Skeletal muscle cell (primary cell): ENCODE measurements at regions not wholly inside any gene's neighbourhood (a gene's known extent, or its start where the extent isn't known, plus 50 kb on each side); places are given as distances from the start of the nearest gene placed in this dataset.
A peak's percentile ranks its signal among the peaks of the same experiment; 100 is the strongest.

Experiments
- DNase-seq: peaks from one replicate; pipeline ENCODE4 v3.0.0-alpha.2; 2010; ENCODE audit warnings: low read depth
- H3K4me3 ChIP-seq: 2 replicates; pipeline ENCODE4 v1.5.1; 2011; ENCODE audit warnings: low read depth, mild to moderate bottlenecking, control low read depth, low read length, moderate library complexity

GRCh38 chr6:109315341-109316110 is 66.7 kb downstream of the CD164 start:
- no peak overlapping the region for H3K4me3 ChIP-seq
- no peak for DNase-seq

GRCh38 chr6:109314313-109314712 is 68.0 kb downstream of the CD164 start:
- DNase-seq: no peak

GRCh38 chr6:109313139-109313538 is 69.1 kb downstream of the CD164 start:
- no peak for DNase-seq
- no peak overlapping the region for H3K4me3 ChIP-seq

More at GRCh38 chr6:109314313-109314712, 68.0 kb downstream of the CD164 start:
- H3K4me3 ChIP-seq: no peak overlapping the region

- H3K4me3 ChIP-seq: no peak overlapping the region
- DNase-seq: no peak
Observed at GRCh38 chr6:109311471-109311870, 70.8 kb downstream of the CD164 start.

GRCh38 chr6:109309917-109310316 is 72.3 kb downstream of the CD164 start:
- DNase-seq: no peak
- no peak overlapping the region for H3K4me3 ChIP-seq

GRCh38 chr6:109308018-109308492 is 74.2 kb downstream of the CD164 start:
- H3K4me3 ChIP-seq: no peak overlapping the region
- peak; percentile 51 for DNase-seq

GRCh38 chr6:109306733-109307132 is 75.5 kb downstream of the CD164 start:
- H3K4me3 ChIP-seq: no peak overlapping the region
- no peak for DNase-seq

- H3K4me3 ChIP-seq: no peak overlapping the region
- no peak for DNase-seq
Observed at GRCh38 chr6:109305028-109305427, 77.2 kb downstream of the CD164 start.

- DNase-seq: no peak
- no peak overlapping the region for H3K4me3 ChIP-seq
Observed at GRCh38 chr6:109304284-109305015, 77.8 kb downstream of the CD164 start.

- H3K4me3 ChIP-seq: no peak overlapping the region
- no peak for DNase-seq
Observed at GRCh38 chr6:109303640-109304283, 78.5 kb downstream of the CD164 start.

GRCh38 chr6:109303164-109303563 is 79.1 kb downstream of the CD164 start:
- no peak for DNase-seq
- no peak overlapping the region for H3K4me3 ChIP-seq

GRCh38 chr6:109302176-109302575 is 80.1 kb downstream of the CD164 start:
- no peak overlapping the region for H3K4me3 ChIP-seq
- no peak for DNase-seq

GRCh38 chr6:109301418-109301817 is 80.8 kb downstream of the CD164 start:
- no peak for DNase-seq
- no peak overlapping the region for H3K4me3 ChIP-seq

GRCh38 chr6:109300874-109301273 is 81.4 kb downstream of the CD164 start:
- DNase-seq: no peak
- H3K4me3 ChIP-seq: no peak overlapping the region

GRCh38 chr6:109299776-109300564 is 82.3 kb downstream of the CD164 start:
- DNase-seq: no peak
- no peak overlapping the region for H3K4me3 ChIP-seq

- no peak overlapping the region for H3K4me3 ChIP-seq
- DNase-seq: no peak
Observed at GRCh38 chr6:109299265-109299607, 83.0 kb downstream of the CD164 start.

GRCh38 chr6:109298605-109299264 is 83.5 kb downstream of the CD164 start:
- DNase-seq: no peak
- H3K4me3 ChIP-seq: no peak overlapping the region

GRCh38 chr6:109297406-109298110 is 84.7 kb downstream of the CD164 start:
- no peak overlapping the region for H3K4me3 ChIP-seq
- no peak for DNase-seq

- H3K4me3 ChIP-seq: no peak overlapping the region
- no peak for DNase-seq
Observed at GRCh38 chr6:109296971-109297372, 85.3 kb downstream of the CD164 start.
